ENCODE measurements at regions not wholly inside any gene's neighbourhood (a gene's known extent, or its start where the extent isn't known, plus 50 kb on each side); places are given as distances from the start of the nearest gene placed in this dataset.
"Not testable (repeated sequence)": the region's sequence is repeated elsewhere in the genome, so short reads cannot be mapped to it uniquely, and the experiment has no call there.

DNA sequence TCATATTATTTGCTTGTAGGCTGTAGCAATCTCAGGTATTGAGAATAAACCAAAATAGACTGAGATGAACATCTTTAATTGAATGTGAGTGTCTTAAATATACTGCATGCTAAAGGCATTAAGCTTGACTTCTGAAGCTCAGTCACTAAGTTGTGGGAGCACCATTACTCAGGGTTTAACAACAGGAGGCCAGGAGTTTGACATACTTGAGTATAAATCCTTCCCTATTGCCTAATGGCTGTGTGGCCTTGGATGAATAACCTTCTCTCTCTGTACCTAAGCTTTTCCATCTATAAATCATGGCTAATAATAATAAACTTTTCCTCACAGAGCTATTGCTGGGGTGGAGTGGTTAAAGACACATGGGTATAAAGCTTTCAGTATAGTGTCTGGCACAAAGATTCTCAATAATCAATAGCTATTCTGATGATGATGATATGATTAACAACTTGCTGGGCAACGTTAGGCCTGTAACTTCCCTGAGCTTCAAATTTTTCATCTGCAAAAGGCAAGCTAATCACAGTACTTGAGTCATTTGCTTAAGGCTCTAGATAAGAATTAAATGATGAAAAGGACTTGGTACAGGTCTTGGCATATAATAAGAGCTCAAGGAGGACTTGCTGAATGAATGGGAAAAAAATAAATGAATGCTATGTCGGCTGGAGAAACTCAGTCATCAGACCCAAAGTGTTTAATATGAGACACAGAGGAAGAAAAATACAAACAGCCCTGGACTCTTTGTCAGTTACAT, 174.0 kb upstream of the IL12B start:
- DNase-seq, result no peak

DNA sequence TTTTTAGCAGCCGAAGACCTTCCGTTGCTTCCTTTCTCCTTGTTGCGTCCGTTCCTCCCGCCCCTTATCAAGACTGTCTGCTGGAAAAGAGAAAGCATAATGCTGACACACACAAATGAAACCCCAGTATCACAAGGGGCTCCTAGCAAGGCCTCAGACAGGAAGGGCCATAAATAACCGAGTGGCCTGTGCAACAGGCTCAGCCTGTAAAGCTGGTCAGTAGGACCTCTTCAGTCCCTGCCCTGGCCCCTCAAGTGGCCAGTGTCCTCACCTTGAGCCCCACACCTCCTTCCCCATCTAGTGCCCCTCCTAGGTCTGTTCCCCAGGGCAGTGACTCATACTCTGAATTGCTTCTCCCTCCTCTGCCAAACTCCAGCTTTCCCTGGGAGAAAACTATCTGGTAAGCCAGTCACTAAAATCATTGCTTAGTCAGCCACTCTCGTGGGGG, 174.6 kb upstream of the IL12B start:
- no peak for DNase-seq

DNA sequence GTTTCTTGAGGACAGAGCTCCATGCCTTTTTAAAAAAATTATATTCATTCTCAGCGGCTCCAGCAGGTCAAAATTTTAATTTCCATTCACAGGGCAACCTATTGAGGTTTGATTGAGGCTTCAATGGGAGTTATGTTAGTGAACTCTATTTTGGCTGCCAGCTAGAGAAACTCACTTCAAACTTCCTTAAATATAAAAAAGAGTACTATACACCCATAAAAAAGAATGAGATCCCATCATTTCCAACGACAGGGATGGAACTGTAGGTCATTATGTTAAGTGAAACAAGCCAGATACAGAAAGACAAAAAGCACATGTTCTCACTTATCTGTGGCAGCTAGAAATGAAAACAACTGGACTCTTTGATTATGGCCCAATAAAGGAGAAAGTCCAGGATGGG, 176.8 kb upstream of the IL12B start:
- no peak for DNase-seq

DNA sequence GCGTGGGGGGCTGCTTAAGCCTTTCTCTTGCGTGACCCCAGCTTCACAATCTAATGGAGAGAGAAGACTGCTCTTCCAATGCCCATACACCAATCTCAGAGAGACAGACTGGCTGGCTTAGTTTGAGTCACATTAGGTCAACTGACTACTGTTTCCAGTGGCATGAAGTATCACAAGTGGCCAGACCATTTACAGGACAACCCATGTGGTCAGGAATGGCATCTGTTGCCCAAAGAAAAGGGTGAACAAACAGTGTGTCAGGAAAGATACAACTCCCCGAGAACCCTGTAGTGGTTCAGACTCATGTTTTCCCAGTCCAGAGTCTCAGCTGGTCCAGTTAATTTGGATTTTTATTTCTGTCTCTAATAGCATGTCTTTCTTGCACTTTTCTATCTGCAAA, 177.4 kb upstream of the IL12B start:
- no peak for DNase-seq

DNA sequence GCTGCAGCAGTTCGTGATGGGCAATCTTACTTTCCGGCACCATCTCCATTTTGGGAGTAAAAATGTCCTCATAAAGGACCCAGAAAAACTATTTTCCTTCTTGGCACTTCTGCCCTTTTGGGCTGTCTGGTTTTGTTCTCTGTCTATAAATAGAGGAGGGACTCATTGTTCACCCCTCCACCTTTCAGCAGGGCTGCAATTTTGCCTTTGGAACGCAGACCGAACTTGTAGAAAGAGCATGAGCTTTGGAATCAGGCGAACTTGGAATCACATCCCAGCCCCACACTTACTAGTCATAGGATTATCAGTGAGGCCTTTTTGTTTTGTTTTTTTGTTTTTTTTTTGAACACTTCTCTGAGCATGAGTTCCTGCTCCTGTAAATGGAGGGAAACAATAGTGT, 178.1 kb upstream of the IL12B start:
- no peak for DNase-seq

DNA sequence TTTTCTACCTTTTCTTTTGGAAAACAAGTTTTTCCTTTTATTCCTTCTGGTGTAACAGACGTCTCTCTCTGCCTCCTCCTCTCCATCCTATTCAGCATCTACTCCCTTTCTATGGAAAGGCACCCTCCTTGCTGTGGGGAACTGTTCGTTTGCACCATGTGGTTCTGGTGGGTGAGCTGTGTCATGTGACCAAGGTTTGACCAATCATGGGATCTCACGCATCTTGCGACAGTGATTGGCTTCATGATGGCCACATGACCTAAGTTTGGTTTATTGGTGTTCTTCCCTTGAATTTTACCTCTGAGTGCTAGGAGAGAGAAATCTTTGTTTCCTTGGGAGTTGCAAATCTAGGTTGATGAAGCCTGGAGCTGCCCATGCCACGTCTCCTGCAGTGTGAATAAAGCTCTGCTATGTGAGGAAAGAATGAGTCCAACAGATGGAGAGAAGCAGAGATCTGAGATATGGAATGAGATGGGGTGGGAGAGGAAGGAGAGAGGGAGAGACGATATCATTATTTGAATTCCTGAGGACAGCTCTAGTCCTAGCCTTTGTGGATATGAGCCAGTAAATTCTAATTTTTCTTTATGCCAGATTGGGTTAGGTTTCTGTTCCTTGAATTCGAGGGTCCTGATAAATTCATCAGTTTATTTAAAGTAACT, 178.8 kb upstream of the IL12B start:
- no peak for DNase-seq

DNA sequence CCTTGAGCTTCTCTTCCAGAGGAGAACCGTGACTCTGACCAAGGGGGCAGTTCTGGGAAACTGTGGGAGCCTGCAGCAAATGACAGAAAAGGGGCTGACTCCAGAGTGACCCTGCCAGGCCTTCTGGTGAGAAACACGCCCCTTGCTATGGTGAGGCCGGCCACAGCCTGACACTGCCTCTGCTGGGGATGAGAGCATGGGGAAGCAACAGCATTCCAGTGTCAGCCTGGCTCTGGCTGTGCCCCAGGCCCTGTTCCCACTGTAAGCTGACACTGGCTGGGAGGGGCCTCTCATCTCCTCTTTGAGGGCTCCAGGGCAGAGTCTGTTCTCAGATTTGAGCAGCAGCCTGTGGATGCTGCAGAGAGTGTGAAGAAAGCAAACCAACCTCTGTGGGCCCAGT, 180.0 kb upstream of the IL12B start:
- DNase-seq, result peak; percentile 80

DNA sequence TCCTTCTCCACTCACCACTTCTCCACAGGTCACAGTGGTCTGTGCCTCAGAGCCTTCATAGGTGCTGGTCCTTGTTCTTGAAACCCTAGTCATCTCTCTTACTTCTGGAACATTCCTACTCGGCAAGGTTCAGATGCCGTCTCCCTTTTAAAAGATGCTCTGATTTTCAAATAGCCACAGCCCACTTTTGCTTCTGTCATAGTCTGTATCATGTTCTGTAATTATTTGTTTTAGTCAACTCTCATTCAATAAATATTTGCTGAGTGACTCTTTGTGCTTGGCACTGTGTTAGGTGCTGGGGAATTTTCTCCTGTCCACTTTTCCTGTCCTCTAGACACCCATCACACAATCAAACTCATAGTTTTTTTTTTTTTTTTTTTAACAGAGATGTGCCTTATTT, 181.3 kb upstream of the IL12B start:
- no peak for DNase-seq

DNA sequence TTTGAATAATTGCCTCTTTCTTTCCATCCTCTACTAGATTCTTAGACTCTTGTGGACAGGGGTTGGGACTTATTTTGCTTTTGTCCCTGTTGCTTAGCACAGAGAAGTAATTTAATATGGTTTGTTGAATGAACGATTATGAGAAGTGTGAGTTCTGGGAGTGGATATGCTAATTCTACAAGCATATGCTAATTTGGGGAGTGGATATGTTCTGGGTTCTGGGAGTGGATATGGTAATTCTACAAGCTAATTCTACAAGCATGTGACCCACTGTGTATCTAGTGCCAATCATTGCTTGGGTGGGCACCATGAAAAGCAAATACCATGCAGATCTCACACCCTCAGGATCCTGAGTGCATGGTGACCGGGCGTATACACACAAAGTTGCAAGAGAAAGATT, 181.8 kb upstream of the IL12B start:
- DNase-seq, result no peak

DNA sequence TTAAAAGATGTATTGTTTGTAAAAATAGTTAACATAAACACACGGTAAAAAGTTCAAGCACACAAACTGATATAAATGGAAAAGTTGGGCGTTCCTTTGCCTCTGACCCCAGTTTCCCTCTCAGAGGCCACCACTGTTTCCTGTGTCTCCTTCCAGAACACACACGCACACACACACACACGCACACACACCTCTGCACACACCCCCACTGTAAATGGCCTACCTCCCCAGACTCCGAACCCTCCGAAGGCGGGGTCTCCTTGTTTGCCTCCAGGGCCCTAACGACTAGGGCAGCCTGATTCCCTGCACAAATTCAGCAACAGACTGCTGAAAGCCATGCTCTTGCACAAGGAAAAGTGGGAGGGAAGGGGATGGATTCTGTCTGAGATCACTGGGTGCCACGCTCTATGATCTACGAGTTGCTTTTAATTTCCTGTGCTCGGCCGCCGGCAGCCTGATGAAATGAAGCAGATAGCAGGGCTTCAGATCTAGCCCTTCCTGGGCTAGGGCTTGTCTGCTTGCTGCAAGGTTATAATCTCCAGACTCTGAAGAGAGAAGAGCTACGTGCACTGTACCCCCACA, 184.0 kb upstream of the IL12B start:
- DNase-seq, result no peak

DNA sequence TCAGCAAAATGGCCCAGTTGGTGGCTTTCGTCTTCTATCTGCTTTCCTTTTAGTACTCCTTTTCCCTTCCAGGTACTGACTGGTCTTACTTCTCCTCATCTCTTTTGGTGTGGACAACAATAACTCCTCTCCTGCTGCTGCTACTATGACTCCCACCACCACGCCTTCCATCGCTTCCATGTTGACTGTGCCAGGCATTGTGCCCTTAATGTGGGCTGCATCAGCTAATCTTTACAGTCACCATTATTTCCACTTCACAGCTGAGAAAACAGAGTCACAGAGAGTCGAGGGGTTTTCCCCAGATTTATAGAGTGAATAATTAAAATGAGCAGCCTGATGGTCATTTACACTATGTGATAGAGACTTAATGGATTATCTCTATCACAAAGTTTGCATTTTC, 184.9 kb upstream of the IL12B start:
- DNase-seq, result no peak

DNA sequence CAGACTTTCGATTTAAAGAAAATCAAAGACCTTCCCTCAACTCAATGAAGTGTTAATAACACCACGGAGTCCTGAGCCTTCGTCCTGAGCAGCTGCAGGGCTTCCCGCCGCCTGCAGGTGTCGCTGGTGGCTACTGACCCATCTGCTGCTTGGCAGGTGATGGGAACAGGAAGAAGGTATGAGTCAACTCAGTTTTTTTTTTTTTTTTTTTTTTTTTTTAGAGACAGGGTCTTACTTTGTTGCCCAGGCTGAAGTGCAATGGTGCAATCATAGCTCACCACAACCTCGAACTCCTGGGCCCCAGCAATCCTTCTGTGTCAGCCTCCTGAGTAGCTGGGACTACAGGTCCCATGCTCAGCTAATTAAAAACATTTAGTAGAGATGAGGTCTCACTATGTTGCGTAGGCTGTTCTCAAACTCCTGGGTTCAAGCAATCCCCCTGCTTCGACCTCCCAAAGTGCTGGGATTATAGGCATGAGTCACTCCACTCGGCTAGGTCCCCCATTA, 185.7 kb upstream of the IL12B start:
- DNase-seq, result peak; percentile 61

DNA sequence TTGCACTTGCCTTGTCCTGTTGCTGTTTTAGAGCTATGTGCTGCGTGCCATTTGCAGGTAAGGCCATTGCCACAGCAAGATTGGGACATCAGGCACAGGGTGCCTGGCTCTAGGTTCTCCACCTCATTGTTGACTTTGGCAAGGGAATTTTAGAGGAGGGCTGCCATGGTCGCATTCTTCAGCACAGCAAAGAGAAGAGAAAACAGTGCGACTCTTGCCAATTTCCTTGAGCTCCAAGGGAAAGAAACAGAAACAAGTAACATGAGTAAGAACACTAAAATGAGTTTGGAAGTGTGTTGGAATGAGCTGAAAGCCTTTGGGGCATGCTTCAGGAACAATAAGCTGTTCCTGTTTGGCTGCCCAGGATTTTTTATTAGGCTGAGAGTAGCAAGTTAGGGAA, 188.1 kb upstream of the IL12B start:
- no peak for DNase-seq

DNA sequence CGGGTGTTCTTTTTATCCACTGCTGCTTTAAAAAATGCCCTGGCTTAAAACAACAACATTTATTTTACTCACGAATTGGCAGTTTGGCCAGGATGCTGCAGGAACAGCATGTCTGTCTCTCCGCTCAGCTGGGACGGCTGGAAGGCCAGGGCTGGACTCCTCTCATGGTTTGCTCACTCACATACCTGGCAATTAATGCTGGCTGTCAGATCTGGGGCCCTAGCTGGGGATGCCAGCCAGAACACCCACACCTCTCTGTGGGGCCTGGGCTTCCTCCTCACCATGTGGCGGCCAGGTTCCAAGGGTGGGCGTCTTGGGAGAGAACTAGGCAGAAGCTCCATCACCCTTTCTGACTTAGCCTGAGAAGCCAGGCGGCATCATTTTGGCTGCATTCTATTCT, 189.1 kb upstream of the IL12B start:
- DNase-seq, result no peak

DNA sequence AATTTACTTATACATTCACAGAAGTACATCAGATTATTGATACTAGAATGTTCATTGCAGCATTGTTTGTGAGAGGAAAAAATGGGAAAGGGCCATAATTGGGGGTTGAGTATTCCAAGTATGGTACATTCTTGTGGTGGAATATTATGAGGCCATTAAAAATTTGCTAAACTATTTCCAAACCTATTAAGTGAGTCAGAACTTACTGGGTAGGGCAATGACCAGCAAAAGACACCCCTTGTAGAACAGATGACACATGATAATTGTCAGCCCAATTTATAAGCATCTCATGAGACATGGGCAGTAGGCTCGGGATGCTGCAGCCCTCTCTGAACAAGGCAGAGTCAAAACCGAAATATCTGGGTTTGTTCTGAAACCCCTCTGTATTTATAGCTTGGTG, 192.6 kb upstream of the IL12B start:
- DNase-seq, result no peak

DNA sequence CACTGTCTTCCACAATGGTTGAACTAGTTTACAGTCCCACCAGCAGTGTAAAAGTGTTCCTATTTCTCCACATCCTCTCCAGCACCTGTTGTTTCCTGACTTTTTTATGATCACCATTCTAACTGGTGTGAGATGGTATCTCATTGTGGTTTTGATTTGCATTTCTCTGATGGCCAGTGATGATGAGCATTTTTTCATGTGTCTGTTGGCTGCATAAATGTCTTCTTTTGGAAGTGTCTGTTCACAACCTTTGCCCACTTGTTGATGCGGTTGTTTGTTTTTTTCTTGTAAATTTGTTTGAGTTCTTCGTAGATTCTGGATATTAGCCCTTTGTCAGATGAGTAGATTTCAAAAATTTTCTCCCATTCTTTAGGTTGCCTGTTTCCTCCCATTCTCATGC, 194.0 kb upstream of the IL12B start:
- not testable (repeated sequence) for DNase-seq

DNA sequence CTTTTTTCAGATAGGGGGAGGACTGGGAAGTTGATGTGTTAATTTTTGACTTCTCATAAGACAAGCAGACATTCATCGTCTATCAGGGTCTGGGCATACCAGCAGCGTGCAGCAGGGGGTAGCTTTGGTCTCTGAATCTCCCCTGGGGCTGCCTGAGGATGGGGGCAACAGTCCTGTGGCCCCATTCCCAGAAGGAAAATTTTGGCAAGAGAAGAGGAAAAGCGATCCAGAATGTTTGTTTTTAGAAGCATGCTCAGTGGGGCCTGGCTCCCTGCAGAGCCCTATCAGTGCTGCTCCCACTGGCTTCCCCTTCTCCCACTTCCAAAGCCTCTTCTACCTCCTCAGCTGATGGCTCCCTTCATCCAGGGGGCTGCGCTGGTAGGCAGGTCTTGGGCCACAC, 194.8 kb upstream of the IL12B start:
- no peak for DNase-seq

DNA sequence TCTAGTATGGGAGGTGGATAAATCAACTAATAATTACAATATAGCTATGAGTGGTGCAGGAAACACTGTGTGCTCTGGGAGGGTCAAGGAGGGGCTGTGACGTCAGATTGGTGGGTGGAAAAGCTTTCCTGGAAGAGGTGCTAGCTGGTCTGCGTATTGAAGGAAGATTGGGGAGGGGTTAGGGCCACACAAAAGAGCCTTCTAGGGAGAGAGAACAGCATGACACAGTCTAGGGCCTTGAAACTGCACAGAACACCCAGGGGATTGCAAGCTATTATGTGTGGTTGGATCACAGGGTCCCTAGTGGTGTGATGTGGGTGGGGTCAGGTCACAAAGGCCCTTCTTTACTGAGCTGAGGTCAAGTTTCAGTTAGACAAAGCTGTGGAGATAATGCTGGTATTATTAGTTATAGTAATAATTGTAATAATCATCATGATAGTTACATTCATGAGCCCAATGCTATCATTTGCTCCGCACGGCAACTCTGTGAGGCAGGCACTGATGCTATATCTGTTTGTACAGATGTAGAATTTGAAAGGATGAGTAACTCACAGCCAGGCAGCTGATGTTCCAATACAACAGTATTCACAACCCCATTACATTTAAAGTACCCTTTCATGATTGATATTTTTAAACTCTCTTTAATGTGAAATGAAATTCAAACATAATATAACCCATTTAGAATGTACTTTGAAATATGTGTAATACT, 197.4 kb upstream of the IL12B start:
- no peak for DNase-seq

DNA sequence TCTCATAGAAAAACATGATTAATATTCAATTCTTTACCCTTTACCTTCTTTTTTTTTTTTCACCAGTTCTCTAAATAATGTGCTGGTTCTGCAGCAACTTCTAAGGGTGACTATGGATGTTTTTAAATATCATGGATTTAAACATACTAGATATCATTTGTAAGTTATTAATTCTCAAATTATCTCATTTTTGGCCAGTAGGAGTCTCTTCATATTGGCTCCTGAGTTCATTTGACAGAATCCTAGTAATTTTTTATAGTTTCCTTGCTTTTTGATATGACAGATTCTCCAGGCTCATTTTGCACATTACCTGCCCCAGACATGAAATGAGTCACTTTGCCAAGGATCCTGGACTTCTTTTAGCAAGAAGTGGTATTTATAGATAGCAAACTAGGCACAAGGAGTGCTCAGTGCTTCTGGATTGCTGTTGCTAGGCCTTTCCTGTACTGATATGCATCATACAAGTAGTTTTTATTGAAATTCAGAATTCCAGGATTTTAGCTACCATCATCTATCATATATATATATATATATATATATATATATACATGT, 201.3 kb upstream of the IL12B start:
- DNase-seq, result no peak

DNA sequence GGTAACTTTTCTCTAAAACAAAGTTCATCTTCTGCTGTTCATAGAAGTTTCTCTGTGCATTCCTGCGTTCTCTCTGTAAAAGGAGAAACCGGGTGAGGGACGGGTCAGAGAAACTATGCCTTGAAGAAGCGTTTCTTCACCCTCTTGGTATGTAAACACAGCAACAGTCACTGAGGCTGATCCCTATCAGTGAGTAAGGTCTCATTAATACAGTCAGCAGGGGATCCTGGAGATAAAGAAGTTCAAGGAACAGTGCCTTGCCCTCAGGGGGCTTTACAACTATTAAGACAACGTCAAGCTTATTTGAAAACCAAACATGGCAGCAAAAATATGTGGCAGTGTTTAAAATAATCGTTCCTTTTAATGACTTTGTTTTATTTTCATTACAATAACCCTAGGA, 202.9 kb upstream of the IL12B start:
- DNase-seq, result no peak

DNA sequence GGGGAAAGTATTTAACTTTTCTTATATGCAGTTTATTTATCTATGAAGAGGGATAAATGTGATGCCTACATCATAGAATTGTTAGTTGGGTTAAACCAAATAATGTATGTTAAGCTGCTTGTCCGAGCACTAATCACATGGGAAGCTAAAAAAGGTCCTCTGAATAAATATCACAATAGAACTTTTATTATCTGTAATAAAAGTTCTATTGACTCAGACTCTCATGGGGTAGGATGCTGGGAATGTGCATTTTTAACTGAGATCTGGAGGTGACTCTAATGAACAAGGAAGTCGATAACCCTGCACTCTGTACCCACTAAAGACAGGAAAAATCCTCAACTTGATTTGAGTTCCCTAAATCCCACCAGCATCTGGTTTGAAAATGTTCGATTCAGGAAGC, 205.9 kb upstream of the IL12B start:
- no peak for DNase-seq

DNA sequence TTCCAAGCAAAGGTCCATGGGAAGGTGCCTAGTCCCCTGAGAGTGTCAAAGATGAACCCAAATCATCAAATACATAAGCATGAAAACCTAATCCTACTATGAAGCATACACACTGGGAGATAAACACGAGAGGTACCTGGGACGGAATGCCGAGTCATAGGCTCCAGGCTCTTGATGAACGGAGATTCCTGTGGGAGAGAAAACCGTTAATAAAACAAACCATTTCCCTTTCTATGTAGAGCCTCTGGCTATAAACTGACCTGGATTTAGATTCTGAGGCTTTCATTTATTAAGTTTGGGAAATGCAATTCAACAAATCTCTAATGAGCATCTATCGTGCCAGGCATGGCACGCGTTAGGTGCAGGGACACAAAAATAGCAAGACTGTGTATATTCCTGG, 206.4 kb upstream of the IL12B start:
- no peak for DNase-seq

DNA sequence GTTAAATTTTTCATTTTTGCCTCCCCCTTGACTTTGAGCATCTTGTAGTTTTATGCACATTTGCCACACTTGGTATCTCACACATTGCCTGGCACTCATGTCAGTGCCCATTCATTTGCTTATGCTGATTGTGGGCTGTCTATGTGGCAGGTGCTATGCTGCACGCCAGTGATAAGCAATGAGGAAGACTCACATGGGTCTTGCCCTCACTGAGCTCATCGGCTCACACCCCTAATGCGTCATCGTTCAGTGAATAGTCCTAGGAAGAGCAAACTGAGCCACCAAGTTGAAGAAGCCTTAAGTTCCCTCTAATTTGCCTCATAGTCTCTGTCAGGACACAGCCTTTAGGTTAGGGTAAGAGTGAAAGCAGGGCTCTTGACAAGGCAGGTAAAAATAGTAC, 209.4 kb upstream of the IL12B start:
- DNase-seq, result no peak
